ENCODE measurements at regions not wholly inside any gene's neighbourhood (a gene's known extent, or its start where the extent isn't known, plus 50 kb on each side); places are given as distances from the start of the nearest gene placed in this dataset.

DNA sequence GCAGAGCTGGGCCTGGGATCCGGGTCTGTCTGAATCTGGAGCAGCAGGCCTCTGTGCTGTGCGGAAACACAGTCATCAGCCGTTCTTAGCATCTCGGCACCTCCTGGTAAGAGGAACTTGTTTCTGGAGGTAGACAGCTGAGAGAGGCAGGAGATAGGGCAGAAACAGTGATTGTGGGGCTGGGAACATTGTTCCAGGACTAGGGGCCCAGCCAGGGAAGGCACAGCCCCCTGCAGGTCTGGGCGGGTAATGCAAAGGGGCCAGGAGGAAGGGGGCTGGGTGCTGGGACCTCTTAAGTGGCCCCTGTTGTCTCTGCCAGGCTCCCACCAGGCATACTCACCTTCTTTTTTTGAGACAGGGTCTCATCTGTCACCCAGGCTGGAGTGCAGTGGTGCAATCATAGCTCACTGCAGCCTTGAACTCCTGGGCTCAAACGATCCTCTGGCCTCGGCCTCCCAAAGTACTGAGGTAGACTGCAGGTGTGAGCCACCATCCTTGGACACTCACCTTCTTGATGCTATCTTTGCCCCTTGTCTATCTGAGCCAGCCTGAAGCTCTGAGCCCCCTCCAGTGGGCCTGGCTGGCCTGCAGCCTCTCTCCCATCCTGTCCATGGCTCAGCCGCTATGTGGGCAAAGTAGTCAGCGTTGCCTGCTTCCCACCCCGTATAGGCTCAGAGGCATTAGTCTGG, 134.3 kb upstream of the ZBTB40 start:
- DNase-seq = no peak
- Histone ChIP-seq H3K27ac (ENCODE audit: low read length in 2 of 2) (no peak overlapping the region), H3K4me3 (ENCODE audit: control extremely low read depth in 1 of 5, extremely low read depth in 1 of 5, insufficient read depth in 1 of 5, low read depth in 2 of 5, low read length in 4 of 5) (no peak overlapping the region), H3K9ac (ENCODE audit: low read length) (no peak overlapping the region), H4K20me1 (ENCODE audit: control insufficient read depth, insufficient read depth, low read length, poor library complexity, severe bottlenecking) (no peaks in the 10 kb centered on the region), H3K79me2 (ENCODE audit: control insufficient read depth, insufficient read depth, low read length) (no peaks in the 10 kb centered on the region), H2AFZ (ENCODE audit: insufficient read depth, low read depth, low read length, poor library complexity, severe bottlenecking) (no peak overlapping the region), H3K4me1 (ENCODE audit: control insufficient read depth in 2 of 2, insufficient read depth in 2 of 2, low read length in 2 of 2) (no peaks in the 10 kb centered on the region), H3K4me2 (replicated peaks; ENCODE audit: low read depth, low read length, poor library complexity, severe bottlenecking) (no peak overlapping the region), H3K27me3 (replicated peaks in 1 of 4; ENCODE audit: control extremely low read depth in 1 of 4, control insufficient read depth in 3 of 4, insufficient read depth in 4 of 4, low read length in 3 of 4) (peaks cover 0 to 2% (median 0%) of the 10 kb centered on the region in 4 experiments), H3K9me3 (ENCODE audit: control extremely low read depth in 1 of 3, control insufficient read depth in 2 of 3, insufficient read depth in 1 of 3, low read length in 2 of 3) (peaks cover 0 to 3% (median 0%) of the 10 kb centered on the region in 3 donors), H3K36me3 (replicated peaks in 1 of 2; ENCODE audit: control extremely low read depth in 1 of 2, control insufficient read depth in 1 of 2, extremely low read depth in 1 of 2, insufficient read depth in 2 of 2, low read length in 1 of 2) (no peaks in the 10 kb centered on the region)
- Mint-ChIP-seq H3K4me1 (no peaks in the 10 kb centered on the region), H3K9me3 (ENCODE audit: insufficient read depth) (no peaks in the 10 kb centered on the region), H3K4me3 (no peak overlapping the region), H3K27me3 (peaks cover 23% of the 10 kb centered on the region), H3K27ac (no peak overlapping the region)
- ChIA-PET CTCF (interaction anchor here (0.7 kb wide), 1 partner anchor 29 kb away, joined by 4 read pairs; no protein-coding TSS in a partner anchor), POLR2A (no interaction called here)
- TF ChIP-seq CTCF (IDR thresholded peaks at IDR 0.05) (peak; percentile 36), EZH2 (IDR thresholded peaks at IDR 0.05; ENCODE audit: borderline replicate concordance, insufficient read depth, low read depth, low read length, poor library complexity, severe bottlenecking) (no peak)
- no peak for ATAC-seq (ENCODE audit: low read depth)
- WGBS (ENCODE audit: insufficient coverage) = 91% methylated on average over 9 of the region's 10 CpGs
- intact Hi-C loops (cut with micrococcal nuclease) = no loop called here

DNA sequence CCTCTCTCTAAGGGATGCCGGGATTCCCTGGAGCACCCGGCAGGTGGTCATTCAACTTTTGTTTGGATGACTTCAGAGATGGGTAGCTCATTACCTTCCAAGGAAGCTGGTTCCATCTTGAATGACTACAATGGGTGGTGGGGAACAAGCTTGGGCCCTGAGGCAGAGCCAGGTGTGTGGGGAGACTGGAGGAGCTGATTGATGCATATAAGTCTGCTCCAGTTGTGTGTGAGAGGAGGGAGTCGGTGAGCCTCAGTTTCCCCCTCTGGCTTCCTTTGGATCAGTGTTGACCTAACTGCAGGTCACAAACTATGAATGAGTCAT, 133.8 kb upstream of the ZBTB40 start:
- intact Hi-C loops (cut with micrococcal nuclease) = no loop called here
- Histone ChIP-seq H3K27ac (ENCODE audit: low read length in 2 of 2) (no peak overlapping the region), H3K4me2 (replicated peaks; ENCODE audit: low read depth, low read length, poor library complexity, severe bottlenecking) (no peak overlapping the region), H3K4me1 (ENCODE audit: control insufficient read depth in 2 of 2, insufficient read depth in 2 of 2, low read length in 2 of 2) (no peaks in the 10 kb centered on the region), H3K4me3 (ENCODE audit: control extremely low read depth in 1 of 5, extremely low read depth in 1 of 5, insufficient read depth in 1 of 5, low read depth in 2 of 5, low read length in 4 of 5) (no peak overlapping the region), H3K27me3 (replicated peaks in 1 of 4; ENCODE audit: control extremely low read depth in 1 of 4, control insufficient read depth in 3 of 4, insufficient read depth in 4 of 4, low read length in 3 of 4) (peaks cover 0 to 2% (median 0%) of the 10 kb centered on the region in 4 experiments), H2AFZ (ENCODE audit: insufficient read depth, low read depth, low read length, poor library complexity, severe bottlenecking) (no peak overlapping the region), H3K9ac (ENCODE audit: low read length) (no peak overlapping the region), H4K20me1 (ENCODE audit: control insufficient read depth, insufficient read depth, low read length, poor library complexity, severe bottlenecking) (no peaks in the 10 kb centered on the region), H3K36me3 (replicated peaks in 1 of 2; ENCODE audit: control extremely low read depth in 1 of 2, control insufficient read depth in 1 of 2, extremely low read depth in 1 of 2, insufficient read depth in 2 of 2, low read length in 1 of 2) (no peaks in the 10 kb centered on the region), H3K79me2 (ENCODE audit: control insufficient read depth, insufficient read depth, low read length) (no peaks in the 10 kb centered on the region), H3K9me3 (ENCODE audit: control extremely low read depth in 1 of 3, control insufficient read depth in 2 of 3, insufficient read depth in 1 of 3, low read length in 2 of 3) (peaks cover 0 to 3% (median 0%) of the 10 kb centered on the region in 3 donors)
- TF ChIP-seq EZH2 (IDR thresholded peaks at IDR 0.05; ENCODE audit: borderline replicate concordance, insufficient read depth, low read depth, low read length, poor library complexity, severe bottlenecking) (no peak), CTCF (IDR thresholded peaks at IDR 0.05) (no peak)
- ATAC-seq (ENCODE audit: low read depth) (no peak), DNase-seq (no peak)
- ChIA-PET POLR2A (no interaction called here), CTCF (no interaction called here)
- no peaks in the 10 kb centered on the region for H3K9me3 Mint-ChIP-seq (ENCODE audit: insufficient read depth)
- no peak overlapping the region for H3K4me3 Mint-ChIP-seq
- 100% methylated on average over 2 of the region's 3 CpGs for WGBS (ENCODE audit: insufficient coverage)
- H3K27ac Mint-ChIP-seq = no peak overlapping the region
- H3K27me3 Mint-ChIP-seq = peaks cover 23% of the 10 kb centered on the region
- no peaks in the 10 kb centered on the region for H3K4me1 Mint-ChIP-seq
